ENCODE measurements at regions not wholly inside any gene's neighbourhood (a gene's known extent, or its start where the extent isn't known, plus 50 kb on each side); places are given as distances from the start of the nearest gene placed in this dataset.

DNA sequence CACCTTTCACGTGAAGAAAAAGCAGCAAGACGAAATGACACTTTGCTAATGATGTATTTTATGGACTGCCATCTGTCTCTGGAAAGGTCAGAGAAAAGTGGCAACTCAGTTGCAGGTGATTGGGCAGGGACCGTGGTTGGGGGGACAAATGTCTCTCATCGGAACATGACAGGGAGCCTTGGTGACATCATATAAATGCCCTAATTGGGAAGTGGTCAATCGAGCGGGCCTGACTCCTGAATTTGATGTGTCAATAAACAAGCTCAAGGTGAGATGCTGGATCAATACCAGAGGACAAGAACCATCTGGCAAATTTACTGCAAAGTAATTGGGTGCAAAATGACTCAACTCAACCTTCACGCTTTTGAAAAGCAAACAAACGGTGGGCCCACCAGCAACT, 151.9 kb upstream of the SKOR2 start:
- CTCF ChIA-PET, result no interaction called here
- no peak overlapping the region for H2BK20ac ChIP-seq (ENCODE audit: low read depth, low read length)
- ATAC-seq (ENCODE audit: low read depth) (no peak), DNase-seq (no peak)
- H3K4me1 ChIP-seq (ENCODE audit: control insufficient read depth, insufficient read depth, low read length), result no peaks in the 10 kb centered on the region
- H3K36me3 ChIP-seq (ENCODE audit: control insufficient read depth, insufficient read depth, low read length), result no peaks in the 10 kb centered on the region
- H2BK5ac ChIP-seq (ENCODE audit: low read depth, low read length, poor library complexity, severe bottlenecking), result no peak overlapping the region
- no peak overlapping the region for H4K8ac ChIP-seq (ENCODE audit: low read depth in 2 of 2, low read length in 2 of 2)
- H4K20me1 ChIP-seq (ENCODE audit: insufficient read depth, low read length), result no peaks in the 10 kb centered on the region
- H3K56ac ChIP-seq (ENCODE audit: extremely low read depth, insufficient read depth, low read length), result no peak overlapping the region
- no peak overlapping the region for H2AK5ac ChIP-seq (ENCODE audit: low read depth, low read length)
- no peak overlapping the region for H3K4me2 ChIP-seq (ENCODE audit: low read depth, low read length)
- no peak overlapping the region for H3K4ac ChIP-seq (ENCODE audit: low read depth, low read length)
- H3K4me3 ChIP-seq (ENCODE audit: insufficient read depth, low read depth, low read length), result no peak overlapping the region
- no peaks in the 10 kb centered on the region for H3K79me1 ChIP-seq (ENCODE audit: low read depth in 1 of 2, low read length in 2 of 2)
- no TSS peak for BruUV-seq (replicated peaks)
- intact Hi-C loops (cut with micrococcal nuclease), result no loop called here
- H3K23ac ChIP-seq (ENCODE audit: low read depth, low read length), result no peak overlapping the region
- no peaks in the 10 kb centered on the region for H3K27me3 ChIP-seq (ENCODE audit: control insufficient read depth, insufficient read depth, low read length)
- no peak for TF ChIP-seq CHD1 (IDR thresholded peaks at IDR 0.05; ENCODE audit: low read depth, low read length)
- no peak for TF ChIP-seq RFX5 (IDR thresholded peaks at IDR 0.05; ENCODE audit: low read depth, low read length)
- TF ChIP-seq FOS (IDR thresholded peaks at IDR 0.05; ENCODE audit: low read depth, low read length), result no peak
- TF ChIP-seq, protein P1, sequence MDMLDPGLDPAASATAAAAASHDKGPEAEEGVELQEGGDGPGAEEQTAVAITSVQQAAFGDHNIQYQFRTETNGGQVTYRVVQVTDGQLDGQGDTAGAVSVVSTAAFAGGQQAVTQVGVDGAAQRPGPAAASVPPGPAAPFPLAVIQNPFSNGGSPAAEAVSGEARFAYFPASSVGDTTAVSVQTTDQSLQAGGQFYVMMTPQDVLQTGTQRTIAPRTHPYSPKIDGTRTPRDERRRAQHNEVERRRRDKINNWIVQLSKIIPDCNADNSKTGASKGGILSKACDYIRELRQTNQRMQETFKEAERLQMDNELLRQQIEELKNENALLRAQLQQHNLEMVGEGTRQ (IDR thresholded peaks at IDR 0.05; ENCODE audit: low read depth, low read length), result no peak
- no peak for TF ChIP-seq BHLHE40 (IDR thresholded peaks at IDR 0.05; ENCODE audit: low read depth, low read length)
- TF ChIP-seq CEBPB (IDR thresholded peaks at IDR 0.05; ENCODE audit: low read depth, low read length), result no peak
- no peak for TF ChIP-seq SMC3 (IDR thresholded peaks at IDR 0.05; ENCODE audit: low read depth, low read length)
- TF ChIP-seq MAZ (IDR thresholded peaks at IDR 0.05; ENCODE audit: borderline replicate concordance, low read depth, low read length), result no peak
- TF ChIP-seq NFE2L2 (IDR thresholded peaks at IDR 0.05; ENCODE audit: low read depth, low read length), result no peak
- no peak for TF ChIP-seq RAD21 (IDR thresholded peaks at IDR 0.05; ENCODE audit: low read length)
- TF ChIP-seq, protein P2, sequence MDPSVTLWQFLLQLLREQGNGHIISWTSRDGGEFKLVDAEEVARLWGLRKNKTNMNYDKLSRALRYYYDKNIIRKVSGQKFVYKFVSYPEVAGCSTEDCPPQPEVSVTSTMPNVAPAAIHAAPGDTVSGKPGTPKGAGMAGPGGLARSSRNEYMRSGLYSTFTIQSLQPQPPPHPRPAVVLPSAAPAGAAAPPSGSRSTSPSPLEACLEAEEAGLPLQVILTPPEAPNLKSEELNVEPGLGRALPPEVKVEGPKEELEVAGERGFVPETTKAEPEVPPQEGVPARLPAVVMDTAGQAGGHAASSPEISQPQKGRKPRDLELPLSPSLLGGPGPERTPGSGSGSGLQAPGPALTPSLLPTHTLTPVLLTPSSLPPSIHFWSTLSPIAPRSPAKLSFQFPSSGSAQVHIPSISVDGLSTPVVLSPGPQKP (IDR thresholded peaks at IDR 0.05; ENCODE audit: borderline replicate concordance, low read depth, low read length), result no peak
- no peak for TF ChIP-seq MAFK (IDR thresholded peaks at IDR 0.05; ENCODE audit: low read depth, low read length)
- TF ChIP-seq POLR2A (IDR thresholded peaks at IDR 0.05; ENCODE audit: low read depth, low read length), result no peak
- no peak for TF ChIP-seq RCOR1 (IDR thresholded peaks at IDR 0.05; ENCODE audit: insufficient replicate concordance, low read length)
- no peak for TF ChIP-seq MXI1 (IDR thresholded peaks at IDR 0.05; ENCODE audit: borderline replicate concordance, low read depth, low read length)
- TF ChIP-seq CTCF (conservative IDR thresholded peaks at IDR 0.05; ENCODE audit: low read depth, low read length), result no peak
- no peak overlapping the region for H2AK9ac ChIP-seq (replicated peaks; ENCODE audit: low read depth, low read length, poor library complexity)
- dilution Hi-C loops (cut with HindIII; ENCODE audit: low sequenced_read_pairs, unreplicated experiment), result no loop called here
- no peaks in the 10 kb centered on the region for H3K9me1 ChIP-seq (ENCODE audit: insufficient read depth, low read length)
- H2BK120ac ChIP-seq (ENCODE audit: low read depth, low read length), result no peak overlapping the region
- H3K18ac ChIP-seq (ENCODE audit: low read depth, low read length), result no peak overlapping the region
- in situ Hi-C loops (cut with MboI; ENCODE audit: low sequenced_read_pairs), result no loop called here
- POLR2A ChIA-PET (ENCODE audit: unreplicated experiment), result no interaction called here
- H3K9ac ChIP-seq (ENCODE audit: low read depth, low read length), result no peak overlapping the region
- no peak overlapping the region for H2AFZ ChIP-seq (replicated peaks; ENCODE audit: low read length, poor library complexity)
- H3K14ac ChIP-seq (replicated peaks; ENCODE audit: low read depth, low read length), result no peak overlapping the region
- H4K5ac ChIP-seq (ENCODE audit: low read depth, low read length), result no peak overlapping the region
- peaks cover 14% of the 10 kb centered on the region; the same call in 1 of the 2 replicates for H3K9me3 ChIP-seq (ENCODE audit: control insufficient read depth, insufficient read depth, low read length)
- H3K27ac ChIP-seq (ENCODE audit: insufficient read depth, low read length), result no peak overlapping the region
- no peak overlapping the region for H4K91ac ChIP-seq (ENCODE audit: insufficient read depth, low read depth, low read length)
- WGBS, 2 experiments (ENCODE audit: extremely low coverage in 2 of 2, insufficient read length in 1 of 2), result 17% methylated on average over 5 of the region's 8 CpGs; no CpG with 5 or more reads in 1 of the 2 experiments
- H2BK15ac ChIP-seq (ENCODE audit: low read depth, low read length), result no peak overlapping the region
